ENCODE measurements at regions not wholly inside any gene's neighbourhood (a gene's known extent, or its start where the extent isn't known, plus 50 kb on each side); places are given as distances from the start of the nearest gene placed in this dataset.

GRCh38 chr11:69953356-69953755 lies 124.8 kb upstream of the ANO1 start:
- H3K4me3 ChIP-seq (ENCODE audit: low read depth in 1 of 2, low read length in 1 of 2): no peak overlapping the region
- H3K27ac ChIP-seq: no peak overlapping the region
- H3K36me3 ChIP-seq: no peaks in the 10 kb centered on the region
- H3K27me3 ChIP-seq: no peaks in the 10 kb centered on the region
- no peaks in the 10 kb centered on the region for H3K9me3 ChIP-seq
- TF ChIP-seq CTCF (IDR thresholded peaks at IDR 0.05): no peak
- no peaks in the 10 kb centered on the region for H3K4me1 ChIP-seq (ENCODE audit: control insufficient read depth in 1 of 2, insufficient read depth in 1 of 2, low read depth in 1 of 2, low read length in 1 of 2)

- no peak for TF ChIP-seq CTCF (IDR thresholded peaks at IDR 0.05)
- H3K27me3 ChIP-seq: no peaks in the 10 kb centered on the region
Observed at GRCh38 chr11:69954756-69955155, 123.4 kb upstream of the ANO1 start.

GRCh38 chr11:69956669-69957190 lies 121.4 kb upstream of the ANO1 start:
- Histone ChIP-seq H3K27ac (no peak overlapping the region), H3K4me3 (ENCODE audit: low read depth in 1 of 2, low read length in 1 of 2) (no peak overlapping the region), H3K4me1 (ENCODE audit: control insufficient read depth in 1 of 2, insufficient read depth in 1 of 2, low read depth in 1 of 2, low read length in 1 of 2) (no peaks in the 10 kb centered on the region), H3K27me3 (no peaks in the 10 kb centered on the region), H3K9me3 (no peaks in the 10 kb centered on the region), H3K36me3 (no peaks in the 10 kb centered on the region)
- no peak for TF ChIP-seq CTCF (IDR thresholded peaks at IDR 0.05)

More at GRCh38 chr11:69954756-69955155, 123.4 kb upstream of the ANO1 start:
- H3K9me3 ChIP-seq: no peaks in the 10 kb centered on the region
- H3K4me3 ChIP-seq (ENCODE audit: low read depth in 1 of 2, low read length in 1 of 2): no peak overlapping the region
- H3K27ac ChIP-seq: no peak overlapping the region
- H3K4me1 ChIP-seq (ENCODE audit: control insufficient read depth in 1 of 2, insufficient read depth in 1 of 2, low read depth in 1 of 2, low read length in 1 of 2): no peaks in the 10 kb centered on the region
- no peaks in the 10 kb centered on the region for H3K36me3 ChIP-seq

- no peak for TF ChIP-seq CTCF (IDR thresholded peaks at IDR 0.05)
- Histone ChIP-seq H3K4me1 (ENCODE audit: control insufficient read depth in 1 of 2, insufficient read depth in 1 of 2, low read depth in 1 of 2, low read length in 1 of 2) (no peaks in the 10 kb centered on the region), H3K9me3 (no peaks in the 10 kb centered on the region), H3K36me3 (no peaks in the 10 kb centered on the region), H3K27ac (no peak overlapping the region), H3K27me3 (no peaks in the 10 kb centered on the region), H3K4me3 (ENCODE audit: low read depth in 1 of 2, low read length in 1 of 2) (no peak overlapping the region)
Observed at GRCh38 chr11:69957849-69958248, 120.3 kb upstream of the ANO1 start.

- Histone ChIP-seq H3K9me3 (no peaks in the 10 kb centered on the region), H3K27ac (no peak overlapping the region), H3K4me1 (ENCODE audit: control insufficient read depth in 1 of 2, insufficient read depth in 1 of 2, low read depth in 1 of 2, low read length in 1 of 2) (no peaks in the 10 kb centered on the region), H3K36me3 (no peaks in the 10 kb centered on the region), H3K4me3 (ENCODE audit: low read depth in 1 of 2, low read length in 1 of 2) (no peak overlapping the region), H3K27me3 (no peaks in the 10 kb centered on the region)
- no peak for TF ChIP-seq CTCF (IDR thresholded peaks at IDR 0.05)
Observed at GRCh38 chr11:69958308-69958707, 119.8 kb upstream of the ANO1 start.

GRCh38 chr11:69959461-69959860 lies 118.7 kb upstream of the ANO1 start:
- Histone ChIP-seq H3K9me3 (no peaks in the 10 kb centered on the region), H3K4me3 (ENCODE audit: low read depth in 1 of 2, low read length in 1 of 2) (no peak overlapping the region), H3K27ac (no peak overlapping the region), H3K4me1 (ENCODE audit: control insufficient read depth in 1 of 2, insufficient read depth in 1 of 2, low read depth in 1 of 2, low read length in 1 of 2) (no peaks in the 10 kb centered on the region), H3K27me3 (no peaks in the 10 kb centered on the region), H3K36me3 (no peaks in the 10 kb centered on the region)
- no peak for TF ChIP-seq CTCF (IDR thresholded peaks at IDR 0.05)
